ENCODE measurements at regions not wholly inside any gene's neighbourhood (a gene's known extent, or its start where the extent isn't known, plus 50 kb on each side); places are given as distances from the start of the nearest gene placed in this dataset.
"Not testable (repeated sequence)": the region's sequence is repeated elsewhere in the genome, so short reads cannot be mapped to it uniquely, and the experiment has no call there.

DNA sequence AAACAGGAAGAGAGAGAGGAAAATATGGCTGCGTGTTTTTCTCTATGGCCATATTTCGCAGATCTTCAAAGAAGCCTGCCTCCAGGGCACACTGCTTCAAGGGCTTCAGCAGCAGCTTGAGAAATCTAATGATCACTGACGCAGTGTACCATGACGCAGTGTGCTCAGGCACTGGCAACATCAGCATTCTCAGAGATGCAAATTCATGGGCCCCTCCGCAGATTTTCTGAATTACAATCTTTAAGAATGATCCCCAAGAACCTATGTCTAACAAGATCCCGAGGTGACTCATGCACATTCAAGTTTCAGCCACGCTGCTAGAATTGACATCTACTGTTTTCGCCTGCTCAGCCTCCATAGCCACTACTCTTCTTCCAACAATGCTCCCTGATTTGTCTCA, 143.9 kb upstream of the ZNF366 start:
- DNase-seq (ENCODE audit: low read depth in 2 of 2) = no peak

DNA sequence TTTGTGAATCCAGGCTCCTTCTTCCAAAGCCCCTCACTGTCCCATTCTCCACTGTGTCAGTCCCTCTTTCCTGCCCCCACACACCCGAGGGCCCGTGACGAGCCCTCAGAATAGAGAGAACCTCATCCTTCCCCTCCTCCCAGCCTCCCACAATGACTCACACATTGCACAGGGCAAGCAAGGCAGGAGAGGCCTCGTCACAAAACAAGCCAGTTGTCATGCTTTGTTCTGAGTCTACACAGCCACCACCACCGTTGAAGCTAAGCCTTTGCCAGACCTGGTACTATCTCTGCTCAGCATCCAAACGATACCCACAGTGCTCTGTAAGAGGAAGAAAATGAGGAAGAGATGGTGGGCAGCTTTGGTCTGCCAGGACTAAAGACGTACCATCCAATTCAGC, 142.2 kb upstream of the ZNF366 start:
- no peak for DNase-seq (ENCODE audit: low read depth in 2 of 2)

DNA sequence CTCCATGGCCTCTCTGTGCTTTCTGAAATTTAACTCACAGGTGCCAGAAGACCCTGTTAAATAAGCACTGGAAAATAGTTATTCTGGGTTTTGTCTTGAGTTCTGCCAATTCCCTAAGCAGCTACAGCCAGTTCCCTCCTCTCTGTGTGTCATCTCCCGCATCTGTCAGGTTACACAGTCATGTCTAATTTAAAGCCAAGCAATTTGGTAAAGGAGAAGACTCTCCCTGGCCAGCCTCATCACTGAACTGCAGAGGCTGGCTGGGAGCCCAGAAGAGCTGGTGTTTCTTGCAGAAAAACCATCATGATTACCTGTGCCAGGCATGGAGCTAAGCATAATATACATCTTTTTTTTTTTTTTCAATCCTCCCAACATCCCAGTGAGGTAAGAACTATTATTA, 141.3 kb upstream of the ZNF366 start:
- no peak for DNase-seq (ENCODE audit: low read depth in 2 of 2)

DNA sequence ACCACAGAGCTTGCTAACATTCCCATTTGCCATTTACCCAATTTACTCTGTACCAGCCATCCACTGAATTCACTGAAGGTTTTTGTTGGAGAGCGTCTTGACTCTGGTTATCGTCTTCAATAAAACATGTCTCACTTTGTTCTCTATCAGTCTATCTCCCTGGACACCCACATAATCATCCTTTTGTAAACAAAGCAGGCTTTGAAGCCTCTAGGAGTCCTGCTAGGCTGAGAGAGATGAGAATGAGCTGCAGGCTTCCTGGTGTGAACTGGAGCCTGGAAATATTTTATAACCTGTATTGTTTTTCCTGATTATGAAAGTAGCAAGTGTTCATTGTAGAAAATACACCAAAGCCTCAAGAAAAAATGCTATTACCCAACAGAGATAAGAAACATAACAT, 140.6 kb upstream of the ZNF366 start:
- no peak for DNase-seq (ENCODE audit: low read depth in 2 of 2)

DNA sequence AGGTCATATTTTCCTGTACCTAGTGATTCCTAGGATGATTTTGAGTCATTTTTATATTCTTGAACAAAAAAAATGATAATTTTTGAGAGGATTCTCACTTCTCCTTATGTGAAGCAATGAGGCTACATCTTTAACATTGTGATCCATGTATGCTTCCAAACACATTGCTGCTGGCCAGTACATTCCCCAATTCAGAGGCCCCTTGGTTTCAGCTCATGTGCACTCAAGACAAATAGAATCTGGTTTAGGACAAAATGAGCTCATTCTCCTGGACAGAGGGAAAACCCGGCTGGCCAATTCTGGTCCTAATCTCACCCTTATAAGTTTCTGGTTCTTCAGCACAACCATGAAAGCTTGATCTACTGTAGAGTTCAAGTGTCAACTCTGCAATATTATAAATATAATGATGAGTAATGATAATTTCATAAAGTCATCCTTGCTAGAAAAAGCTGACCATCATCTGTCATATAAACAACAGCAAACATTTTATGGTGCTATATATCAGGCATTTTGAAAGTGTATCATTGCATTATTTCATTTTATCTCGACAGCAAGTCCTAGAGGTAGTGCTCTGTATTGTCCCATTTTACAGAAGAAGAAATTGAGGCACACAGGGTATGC, 139.1 kb upstream of the ZNF366 start:
- no peak for DNase-seq (ENCODE audit: low read depth in 2 of 2)

DNA sequence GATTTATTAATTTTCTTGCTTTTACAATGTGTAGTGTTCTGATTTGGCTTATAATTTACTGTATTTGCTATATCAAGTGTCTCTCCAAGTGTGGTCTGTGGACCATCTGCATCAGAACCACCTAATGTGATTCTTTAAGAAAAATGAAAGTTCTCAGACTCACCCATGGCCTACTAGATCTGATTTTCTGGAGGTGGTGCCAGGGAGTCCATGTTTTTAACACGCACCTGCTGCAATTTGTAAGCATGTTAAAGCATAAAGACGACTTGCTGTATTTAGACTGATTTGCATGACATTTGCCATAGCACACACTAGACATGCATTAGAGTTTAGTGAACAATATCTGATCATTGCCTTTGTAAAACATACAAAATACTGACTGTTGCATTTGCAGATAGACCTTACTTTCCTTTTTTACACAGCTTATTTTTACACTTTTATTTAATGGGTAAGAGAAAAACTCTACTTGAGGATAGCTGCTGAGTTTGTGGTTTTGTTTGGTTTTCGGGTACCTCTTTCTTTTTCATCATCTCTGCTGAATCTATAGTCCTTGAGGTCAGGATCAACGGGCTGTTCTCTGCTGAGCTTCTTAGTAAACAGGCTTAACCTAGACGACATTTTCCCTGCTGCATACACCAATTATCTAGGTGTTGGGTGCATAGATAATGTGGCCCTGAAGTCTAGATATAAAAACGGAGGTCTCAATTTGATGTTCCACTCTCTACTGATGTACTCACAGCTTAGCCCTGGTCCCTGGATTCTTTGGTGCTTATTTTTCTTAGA, 138.0 kb upstream of the ZNF366 start:
- no peak for DNase-seq (ENCODE audit: low read depth in 2 of 2)

DNA sequence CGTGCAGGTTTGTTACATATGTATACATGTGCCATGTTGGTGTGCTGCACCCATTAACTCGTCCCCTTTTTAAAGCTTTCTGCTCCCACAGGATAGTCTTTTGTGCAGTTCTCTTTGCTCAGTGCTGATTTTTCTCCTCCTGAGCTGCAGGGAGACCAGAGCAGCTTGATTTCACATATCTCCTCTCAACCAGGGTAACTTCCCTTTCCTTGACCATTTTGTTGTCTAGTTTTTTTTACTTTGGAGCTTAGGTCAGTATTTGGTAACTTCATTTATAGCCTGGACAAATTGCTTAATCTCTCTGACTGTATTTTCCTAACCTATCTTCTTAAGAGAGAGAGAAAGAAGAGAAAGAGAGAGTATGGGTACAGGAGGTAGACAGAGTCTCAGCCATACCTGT, 137.1 kb upstream of the ZNF366 start:
- no peak for DNase-seq (ENCODE audit: low read depth in 2 of 2)

DNA sequence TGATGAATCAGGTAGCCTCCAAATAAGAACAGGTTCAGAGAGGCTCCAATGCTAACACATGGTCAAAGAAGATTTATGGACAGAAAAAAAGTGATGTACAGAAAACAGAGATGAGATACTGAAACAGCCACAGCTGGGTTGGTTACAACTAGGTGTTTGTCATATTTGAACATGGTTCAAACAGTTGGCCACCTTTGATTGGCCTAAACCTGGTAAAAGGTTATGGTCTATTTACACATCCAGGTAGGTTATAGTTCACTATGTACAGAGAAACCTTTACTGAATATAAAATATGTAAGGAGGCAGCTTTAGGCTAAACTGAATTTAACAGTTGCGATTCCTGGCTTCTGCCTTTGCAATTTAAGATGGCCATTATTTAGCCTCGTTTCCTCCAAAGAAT, 134.0 kb upstream of the ZNF366 start:
- no peak for DNase-seq (ENCODE audit: low read depth in 2 of 2)

DNA sequence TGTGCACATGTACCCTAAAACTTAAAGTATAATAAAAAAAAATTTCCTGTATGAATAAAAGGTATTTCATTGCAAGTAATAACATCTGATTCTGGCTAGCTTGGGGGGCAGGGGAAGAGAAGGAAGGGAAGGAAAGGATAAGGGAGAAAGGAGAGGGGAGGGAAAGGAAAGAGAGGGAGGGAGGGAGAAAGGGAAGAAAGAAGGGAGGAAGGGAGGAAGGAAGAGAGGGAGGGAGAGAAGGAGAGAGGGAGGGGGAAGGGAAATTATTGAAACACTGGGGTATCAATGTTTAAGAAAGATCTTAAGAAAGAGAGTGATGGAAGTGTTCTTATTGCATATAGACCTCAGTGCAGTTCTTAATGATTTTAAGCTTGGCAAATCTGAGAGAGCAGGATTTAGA, 129.8 kb upstream of the ZNF366 start:
- DNase-seq (ENCODE audit: low read depth in 2 of 2) = no peak

DNA sequence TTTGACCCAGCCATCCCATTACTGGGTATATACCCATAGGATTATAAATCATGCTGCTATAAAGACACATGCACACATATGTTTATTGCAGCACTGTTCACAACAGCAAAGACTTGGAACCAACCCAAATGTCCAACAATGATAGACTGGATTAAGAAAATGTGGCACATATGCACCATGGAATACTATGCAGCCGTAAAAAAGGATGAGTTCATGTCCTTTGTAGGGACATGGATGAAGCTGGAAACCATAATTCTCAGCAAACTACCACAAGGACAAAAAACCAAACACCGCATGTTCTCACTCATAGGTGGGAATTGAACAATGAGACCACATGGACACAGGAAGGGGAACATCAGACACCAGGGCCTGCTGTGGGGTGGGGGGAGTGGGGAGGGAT, 129.4 kb upstream of the ZNF366 start:
- DNase-seq (ENCODE audit: low read depth in 2 of 2) = not testable (repeated sequence)

DNA sequence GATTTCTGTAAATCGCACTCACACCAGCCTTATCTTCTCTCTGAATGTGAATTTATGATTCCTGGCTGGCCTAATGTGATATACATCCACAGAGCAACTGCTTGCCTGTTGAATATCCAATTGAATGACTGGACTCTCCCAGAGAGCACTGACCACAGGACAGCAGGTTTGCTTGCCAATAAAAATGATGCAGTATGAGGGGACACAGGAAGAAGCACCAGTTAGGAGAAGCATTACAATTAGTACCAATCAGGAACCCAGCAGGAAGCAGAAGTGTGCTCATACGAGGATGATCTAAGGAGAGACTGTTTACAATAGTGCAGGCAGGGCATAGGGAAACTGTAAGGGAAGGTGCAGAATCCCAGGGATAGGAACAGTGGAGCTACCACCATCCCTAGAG, 127.2 kb upstream of the ZNF366 start:
- DNase-seq (ENCODE audit: low read depth in 2 of 2) = no peak

DNA sequence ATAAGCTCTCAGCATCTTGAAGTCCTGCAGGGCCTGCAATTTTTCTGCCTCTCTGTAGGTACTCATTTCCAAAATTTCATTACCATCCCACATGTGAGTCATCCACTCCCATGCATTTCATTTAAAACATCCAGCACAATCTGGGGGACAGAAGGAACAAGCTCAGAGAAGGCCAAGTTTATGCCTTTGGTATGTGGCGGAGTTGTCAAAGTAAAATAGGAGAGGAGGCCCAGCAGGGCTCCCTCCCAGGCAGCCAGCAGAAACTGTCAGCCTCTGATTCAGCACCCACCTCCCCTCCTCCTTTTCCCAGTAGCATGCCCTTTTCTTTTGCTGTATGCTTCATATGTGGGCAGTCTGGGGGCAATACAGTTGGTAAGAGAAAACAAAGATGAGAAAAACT, 126.4 kb upstream of the ZNF366 start:
- no peak for DNase-seq (ENCODE audit: low read depth in 2 of 2)

DNA sequence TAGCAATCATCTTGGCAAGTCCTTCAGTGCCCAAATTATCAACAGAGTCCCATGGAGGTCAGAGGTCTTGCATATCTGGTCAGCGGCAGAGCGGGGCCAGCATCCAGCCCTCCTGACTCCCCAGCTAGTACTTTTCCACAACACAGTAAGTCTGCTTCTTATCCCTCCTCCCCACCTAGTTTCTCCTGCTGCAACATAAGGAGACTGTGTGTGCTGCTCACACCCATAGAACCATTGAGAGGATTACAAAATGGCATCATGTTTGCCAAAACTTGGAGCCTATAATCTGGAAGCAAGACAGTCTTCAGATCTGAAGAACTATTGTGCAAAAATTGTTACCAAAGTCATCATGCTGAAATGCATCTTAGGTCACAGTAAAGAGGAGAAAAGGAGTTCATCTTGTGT, 125.8 kb upstream of the ZNF366 start:
- DNase-seq (ENCODE audit: low read depth in 2 of 2) = no peak

DNA sequence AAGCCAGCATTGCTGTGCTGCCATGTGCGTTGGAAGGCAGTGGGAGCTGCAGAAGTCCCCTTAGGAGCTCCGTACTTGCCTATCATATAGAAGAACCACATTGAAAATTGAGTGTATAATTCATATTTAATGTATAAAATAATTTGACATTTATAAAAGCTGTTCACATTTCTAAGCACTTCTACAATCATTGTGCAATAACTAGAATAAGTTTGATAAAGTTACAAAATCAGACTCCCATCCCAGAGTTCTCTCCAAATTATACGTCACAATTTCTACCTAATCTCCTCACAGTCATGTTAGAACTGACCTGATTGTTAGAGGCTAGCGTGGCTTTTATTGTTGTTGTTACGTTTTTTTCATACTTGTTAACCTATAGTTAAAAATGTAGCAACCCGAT, 123.5 kb upstream of the ZNF366 start:
- DNase-seq (ENCODE audit: low read depth in 2 of 2) = no peak

DNA sequence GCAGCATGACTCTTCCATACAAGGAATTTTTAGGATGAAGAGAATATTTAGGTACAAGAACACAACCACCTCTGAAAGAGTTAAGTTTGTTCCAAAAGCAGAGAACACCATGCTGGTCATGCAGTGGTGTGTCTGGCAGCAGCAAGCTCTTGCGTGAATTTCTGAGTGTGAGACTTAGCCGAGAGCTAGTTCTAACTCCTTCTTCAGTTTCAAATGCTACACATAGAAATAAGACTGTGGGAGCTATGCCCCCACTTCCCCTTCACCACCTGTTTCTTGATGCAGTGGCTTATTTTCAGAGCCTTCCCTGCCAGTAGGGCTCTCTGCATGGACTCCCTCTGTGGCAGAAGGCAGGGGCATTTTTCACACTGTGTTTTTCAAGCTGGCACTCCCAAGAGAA, 122.9 kb upstream of the ZNF366 start:
- DNase-seq (ENCODE audit: low read depth in 2 of 2) = no peak

DNA sequence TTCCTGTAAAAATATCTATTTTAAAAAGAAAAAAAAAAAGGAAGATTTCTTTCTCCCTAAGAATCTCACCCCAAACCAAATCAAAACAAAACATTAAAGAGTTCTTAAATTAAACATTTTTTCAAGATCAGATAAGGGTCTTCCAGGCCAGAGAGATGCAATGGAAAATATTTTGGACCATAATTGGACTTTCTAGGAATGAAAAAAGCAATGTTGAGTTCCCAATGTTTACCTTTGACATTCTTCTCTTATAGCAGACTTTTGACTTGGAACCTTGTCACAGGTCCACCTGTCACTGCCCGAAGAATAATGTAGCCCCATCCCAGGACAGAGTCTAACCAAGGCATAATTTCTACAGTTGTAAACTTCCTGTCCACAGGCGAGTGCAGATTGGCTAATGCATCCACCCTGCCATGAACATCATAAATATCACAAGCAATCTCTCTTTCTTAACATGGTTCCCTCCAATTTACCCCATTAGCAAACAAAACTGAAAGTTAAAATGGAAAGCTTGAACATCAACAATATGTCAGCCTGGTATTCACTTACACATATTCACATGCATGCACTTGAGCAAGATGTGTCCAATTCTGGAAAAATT, 121.7 kb upstream of the ZNF366 start:
- DNase-seq (ENCODE audit: low read depth in 2 of 2) = no peak

DNA sequence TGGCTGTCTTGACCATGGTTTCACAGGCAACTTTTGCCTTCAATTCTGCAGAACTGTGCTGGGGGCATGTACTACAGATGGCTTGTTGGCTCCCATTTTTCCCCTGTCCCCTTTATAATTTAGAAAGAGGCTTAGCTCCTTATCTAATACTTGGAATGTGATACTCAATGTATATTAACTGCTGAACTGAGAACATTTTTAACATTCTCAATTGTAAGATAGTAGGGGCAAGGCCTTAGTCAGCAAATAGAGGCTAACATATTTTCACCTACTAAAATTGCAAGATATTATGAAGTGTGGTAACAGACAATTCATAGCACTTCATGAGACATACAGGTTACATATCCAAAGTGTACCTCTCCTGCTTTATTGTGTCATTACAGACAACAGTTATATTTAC, 118.1 kb upstream of the ZNF366 start:
- DNase-seq (ENCODE audit: low read depth in 2 of 2) = no peak

DNA sequence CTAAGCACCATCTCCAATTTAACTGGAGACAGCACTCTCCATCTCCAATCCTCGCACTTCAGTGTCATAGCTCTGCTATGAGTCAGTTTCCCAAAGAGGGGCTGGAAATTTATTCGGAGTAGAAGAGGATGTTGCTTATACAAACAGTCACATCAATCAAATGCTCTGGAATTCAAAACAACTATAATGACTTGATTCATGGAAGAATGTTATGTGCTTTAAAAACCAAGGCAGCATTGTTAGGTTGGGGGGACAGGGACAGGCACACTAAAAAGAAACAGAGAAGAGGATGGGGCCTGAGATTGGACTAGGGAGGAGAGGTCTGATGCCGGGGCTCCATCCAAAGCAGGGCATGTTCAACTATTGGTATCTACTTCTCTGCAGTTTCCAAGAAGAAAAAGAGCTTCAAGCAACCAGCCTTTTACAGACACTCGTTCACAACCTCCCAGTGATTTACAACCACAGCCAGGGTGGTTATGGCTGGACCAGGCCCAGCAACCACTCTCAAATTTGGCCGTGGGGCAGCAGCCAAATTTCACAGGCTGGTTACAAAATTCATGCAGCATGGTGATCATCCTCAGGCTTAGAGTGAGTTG, 117.5 kb upstream of the ZNF366 start:
- no peak for DNase-seq (ENCODE audit: low read depth in 2 of 2)

DNA sequence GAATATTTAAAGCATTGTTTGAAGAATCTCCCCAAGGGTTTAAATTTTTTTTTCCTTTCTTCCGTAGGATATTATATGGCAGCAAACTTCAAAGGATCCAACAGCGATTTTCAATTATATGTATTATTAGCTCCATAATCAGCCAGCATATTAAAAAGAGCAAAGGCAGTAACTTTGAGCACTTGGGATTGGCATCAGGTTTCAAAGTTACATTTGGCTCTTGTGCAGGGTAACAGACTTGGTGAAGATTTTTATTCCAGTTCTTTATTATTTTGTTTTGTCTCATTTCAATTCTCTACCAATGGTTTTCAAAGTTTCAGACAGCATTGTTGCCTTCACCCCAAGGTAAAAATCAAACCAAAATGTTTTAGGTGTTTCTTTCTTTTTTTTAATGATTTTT, 116.7 kb upstream of the ZNF366 start:
- DNase-seq (ENCODE audit: low read depth in 2 of 2) = no peak

DNA sequence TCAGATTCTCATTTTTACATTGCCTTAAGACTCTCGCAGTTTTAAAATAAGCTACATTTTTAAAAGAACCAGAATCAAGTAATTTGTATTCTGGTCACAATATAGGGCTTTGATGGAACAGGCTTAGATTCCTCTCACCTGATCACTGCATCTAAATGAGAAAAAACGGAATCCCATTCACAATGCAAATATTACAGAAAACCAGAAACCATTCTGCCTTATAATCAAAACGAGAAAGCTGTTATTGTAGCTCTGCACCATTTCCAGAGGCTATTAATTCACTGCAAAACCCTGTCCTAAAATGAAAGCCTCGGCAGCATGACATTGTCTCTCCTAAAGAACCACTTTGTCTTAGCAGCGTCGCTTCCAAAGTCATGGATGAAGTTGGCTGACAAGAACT, 116.1 kb upstream of the ZNF366 start:
- no peak for DNase-seq (ENCODE audit: low read depth in 2 of 2)

DNA sequence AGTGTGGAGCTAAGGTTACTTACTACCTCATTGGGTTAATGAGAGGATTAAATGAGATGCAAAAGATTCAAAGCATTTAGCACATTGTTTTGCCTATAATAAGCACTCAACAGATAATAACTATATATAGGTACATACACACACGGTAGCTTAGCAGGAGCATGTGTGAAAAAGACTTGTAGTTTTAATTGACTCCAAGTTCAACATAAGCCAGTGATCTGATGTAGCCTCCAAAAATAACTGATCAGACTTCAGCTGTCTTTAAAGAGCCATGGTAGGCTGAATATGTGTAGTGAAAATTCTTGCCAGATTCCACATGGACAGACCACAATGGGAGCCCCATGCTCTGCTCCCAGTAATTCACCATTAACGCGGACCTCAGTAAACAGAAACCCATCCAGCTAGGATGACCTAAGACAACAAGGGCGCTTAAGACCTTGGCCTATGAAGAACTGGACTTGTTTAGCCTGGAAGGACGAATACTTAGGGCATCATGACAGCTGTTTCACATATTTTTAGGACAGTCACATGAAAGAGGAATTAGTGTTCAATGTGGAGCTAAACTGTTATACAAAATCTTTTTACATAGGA, 115.1 kb upstream of the ZNF366 start:
- no peak for DNase-seq (ENCODE audit: low read depth in 2 of 2)

DNA sequence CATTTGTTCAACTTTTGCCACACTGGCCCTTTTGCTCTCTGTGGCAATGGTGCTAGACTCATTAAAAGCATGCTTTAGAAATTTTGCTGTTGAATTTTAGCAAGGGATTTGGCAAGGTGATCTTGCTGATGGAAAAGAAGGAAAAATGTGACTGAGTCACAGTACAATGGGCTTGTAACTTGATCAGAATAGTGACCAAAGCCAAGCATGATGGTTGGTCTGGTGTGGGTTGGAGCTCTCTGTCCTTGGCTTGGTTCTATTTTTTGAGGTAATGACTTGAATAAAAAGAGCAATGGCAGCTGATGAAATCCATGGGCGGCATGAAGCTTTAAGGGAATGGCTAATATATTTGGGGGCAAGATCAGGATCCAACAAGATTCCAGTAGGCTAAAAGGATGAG, 114.4 kb upstream of the ZNF366 start:
- DNase-seq (ENCODE audit: low read depth in 2 of 2) = no peak

DNA sequence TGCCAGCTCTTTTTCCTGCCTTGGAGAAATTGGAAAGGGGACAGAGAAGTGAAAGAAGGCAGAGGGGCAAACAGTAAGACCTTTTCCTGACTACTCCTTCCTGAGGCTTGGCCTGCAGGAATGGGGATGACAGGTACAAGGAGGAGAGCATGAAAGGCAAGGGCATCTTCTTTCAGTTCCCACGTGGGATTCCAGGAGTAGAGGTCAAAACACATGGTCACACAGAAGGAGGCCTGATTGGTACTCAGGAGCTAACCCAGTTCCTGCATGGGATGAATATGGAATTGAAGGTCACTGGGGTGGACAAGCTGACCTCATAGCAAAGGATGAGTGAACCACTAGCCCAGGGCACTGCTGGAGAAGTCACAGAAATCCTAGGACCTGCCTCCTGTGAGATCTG, 112.5 kb upstream of the ZNF366 start:
- no peak for DNase-seq (ENCODE audit: low read depth in 2 of 2)
